HG02885 (cell line): ENCODE measurements at regions not wholly inside any gene's neighbourhood (a gene's known extent, or its start where the extent isn't known, plus 50 kb on each side); places are given as distances from the start of the nearest gene placed in this dataset.
"Not testable (repeated sequence)": the region's sequence is repeated elsewhere in the genome, so short reads cannot be mapped to it uniquely, and the experiment has no call there.

ENCODE experiments used
- ATAC-seq: cut with Tn5 transposase; IDR thresholded peaks from one replicate; pipeline ENCODE4 v1.9.1; 2021; ENCODE audit warnings: mild to moderate bottlenecking; ENCODE audit not compliant: unreplicated experiment, poor library complexity

- no peak for ATAC-seq
These were observed 86.3 kb upstream of the CNIH3 start for GRCh38 chr1:224529844-224530243.

- ATAC-seq: no peak
These were observed 82.6 kb upstream of the CNIH3 start for GRCh38 chr1:224533517-224533916.

- ATAC-seq: no peak
These were observed 81.4 kb upstream of the CNIH3 start for GRCh38 chr1:224534731-224535130.

- ATAC-seq: no peak
These were observed 80.5 kb upstream of the CNIH3 start for GRCh38 chr1:224535641-224536040.

- ATAC-seq: no peak
These were observed 76.1 kb upstream of the CNIH3 start for GRCh38 chr1:224539971-224540370.

GRCh38 chr1:224540535-224540934 is 75.6 kb upstream of the CNIH3 start:
- ATAC-seq: no peak

GRCh38 chr1:224541072-224541790 is 74.9 kb upstream of the CNIH3 start:
- ATAC-seq: no peak

- no peak for ATAC-seq
These were observed 74.1 kb upstream of the CNIH3 start for GRCh38 chr1:224541901-224542630.

GRCh38 chr1:224542783-224543440 is 73.2 kb upstream of the CNIH3 start:
- no peak for ATAC-seq

GRCh38 chr1:224543453-224543852 is 72.7 kb upstream of the CNIH3 start:
- no peak for ATAC-seq

- ATAC-seq: no peak
These were observed 71.6 kb upstream of the CNIH3 start for GRCh38 chr1:224544346-224545110.

GRCh38 chr1:224545571-224545970 is 70.5 kb upstream of the CNIH3 start:
- ATAC-seq: no peak

- no peak for ATAC-seq
These were observed 67.4 kb upstream of the CNIH3 start for GRCh38 chr1:224548676-224549075.

GRCh38 chr1:224551189-224551588 is 64.9 kb upstream of the CNIH3 start:
- ATAC-seq: not testable (repeated sequence)

- no peak for ATAC-seq
These were observed 62.1 kb upstream of the CNIH3 start for GRCh38 chr1:224554056-224554455.

- ATAC-seq: no peak
These were observed 61.4 kb upstream of the CNIH3 start for GRCh38 chr1:224554620-224555259.

- ATAC-seq: no peak
These were observed 57.2 kb upstream of the CNIH3 start for GRCh38 chr1:224558904-224559303.

- no peak for ATAC-seq
These were observed 56.0 kb upstream of the CNIH3 start for GRCh38 chr1:224559981-224560728.

- not testable (repeated sequence) for ATAC-seq
These were observed 53.2 kb upstream of the CNIH3 start for GRCh38 chr1:224562881-224563280.
